K562 (cell line): ENCODE measurements at regions not wholly inside any gene's neighbourhood (a gene's known extent, or its start where the extent isn't known, plus 50 kb on each side); places are given as distances from the start of the nearest gene placed in this dataset.
"Not testable (repeated sequence)": the region's sequence is repeated elsewhere in the genome, so short reads cannot be mapped to it uniquely, and the experiment has no call there.

Source experiments
- FOSL1 ChIP-seq: fragments of 200-800 bp; sonication (Bioruptor generic); conservative IDR thresholded peaks from 2 replicates; pipeline ENCODE4 v1.6.1; 2016; ENCODE audit warnings: missing genetic modification characterization, missing compliant biosample characterization
- KLF16 ChIP-seq: IDR thresholded peaks from 2 replicates; pipeline ENCODE4 v1.6.1; 2016; ENCODE audit warnings: antibody characterized with exemption
- POLR2A ChIP-seq: fragments of 450-650 bp; conservative IDR thresholded peaks from 2 replicates; pipeline ENCODE4 v1.6.1; 2016
- RCOR1 ChIP-seq, 2 experiments: IDR thresholded peaks; 2 replicates each; pipeline ENCODE4 v1.6.1; 2012; ENCODE audit warnings: low read depth in 2 of 2, low read length in 2 of 2, borderline replicate concordance in 1 of 2, improper control_type of control experiment in 1 of 2
- TEAD4 ChIP-seq, 2 experiments: sonication (generic) in 1 of 2; formaldehyde crosslinking in 1 of 2; IDR thresholded peaks; 2 replicates each; pipeline versions ENCODE4 v1.6.1 to v1.8.0; 2012 to 2022; ENCODE audit warnings: borderline replicate concordance in 1 of 2, inconsistent platforms in 1 of 2, low read length in 1 of 2, mild to moderate bottlenecking in 1 of 2, missing genetic modification reagents in 1 of 2
- TF ChIP-seq, protein P1 (sequence below), 3 experiments: fragments of 200-800 bp in 1 of 3; fragments of 250-450 bp in 1 of 3; fragments of 450-650 bp in 1 of 3; sonication (Bioruptor Pico) in 1 of 3; sonication (Bioruptor generic) in 1 of 3; formaldehyde crosslinking in 1 of 3; IDR thresholded peaks; 2 replicates each; pipeline versions ENCODE4 v1.6.1 to v1.8.0; 2016 to 2022; ENCODE audit warnings: mild to moderate bottlenecking in 2 of 3, missing genetic modification characterization in 2 of 3, missing compliant biosample characterization in 1 of 3, moderate library complexity in 1 of 3
- TF ChIP-seq, protein P2 (sequence below): fragments of 450-650 bp; IDR thresholded peaks from 2 replicates; pipeline ENCODE4 v1.6.1; 2017; ENCODE audit warnings: antibody characterized with exemption, mild to moderate bottlenecking

DNA sequence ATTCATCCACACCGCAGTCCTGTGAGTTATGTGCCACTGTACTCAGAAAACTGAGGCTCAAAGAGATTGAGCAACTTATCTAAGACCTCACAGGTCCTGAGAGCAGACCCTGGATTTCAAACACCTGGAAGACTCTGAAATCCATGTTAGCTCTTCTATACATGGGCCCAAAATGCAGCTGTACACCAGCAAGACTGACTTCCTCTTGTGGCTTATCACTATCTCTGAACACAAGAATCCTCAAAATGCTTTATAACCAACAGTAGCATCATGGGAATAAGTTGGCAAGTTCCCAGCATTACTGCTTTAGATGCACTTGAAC, 188.6 kb downstream of the FOXD4L6 start (continued):
- TF ChIP-seq, protein P1, sequence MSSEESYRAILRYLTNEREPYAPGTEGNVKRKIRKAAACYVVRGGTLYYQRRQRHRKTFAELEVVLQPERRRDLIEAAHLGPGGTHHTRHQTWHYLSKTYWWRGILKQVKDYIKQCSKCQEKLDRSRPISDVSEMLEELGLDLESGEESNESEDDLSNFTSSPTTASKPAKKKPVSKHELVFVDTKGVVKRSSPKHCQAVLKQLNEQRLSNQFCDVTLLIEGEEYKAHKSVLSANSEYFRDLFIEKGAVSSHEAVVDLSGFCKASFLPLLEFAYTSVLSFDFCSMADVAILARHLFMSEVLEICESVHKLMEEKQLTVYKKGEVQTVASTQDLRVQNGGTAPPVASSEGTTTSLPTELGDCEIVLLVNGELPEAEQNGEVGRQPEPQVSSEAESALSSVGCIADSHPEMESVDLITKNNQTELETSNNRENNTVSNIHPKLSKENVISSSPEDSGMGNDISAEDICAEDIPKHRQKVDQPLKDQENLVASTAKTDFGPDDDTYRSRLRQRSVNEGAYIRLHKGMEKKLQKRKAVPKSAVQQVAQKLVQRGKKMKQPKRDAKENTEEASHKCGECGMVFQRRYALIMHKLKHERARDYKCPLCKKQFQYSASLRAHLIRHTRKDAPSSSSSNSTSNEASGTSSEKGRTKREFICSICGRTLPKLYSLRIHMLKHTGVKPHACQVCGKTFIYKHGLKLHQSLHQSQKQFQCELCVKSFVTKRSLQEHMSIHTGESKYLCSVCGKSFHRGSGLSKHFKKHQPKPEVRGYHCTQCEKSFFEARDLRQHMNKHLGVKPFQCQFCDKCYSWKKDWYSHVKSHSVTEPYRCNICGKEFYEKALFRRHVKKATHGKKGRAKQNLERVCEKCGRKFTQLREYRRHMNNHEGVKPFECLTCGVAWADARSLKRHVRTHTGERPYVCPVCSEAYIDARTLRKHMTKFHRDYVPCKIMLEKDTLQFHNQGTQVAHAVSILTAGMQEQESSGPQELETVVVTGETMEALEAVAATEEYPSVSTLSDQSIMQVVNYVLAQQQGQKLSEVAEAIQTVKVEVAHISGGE (CRISPR knock-in tag; IDR thresholded peaks at IDR 0.05), result peak in 1 of 3 experiments; percentile 1; a peak in 1 of 6 replicates
- TF ChIP-seq FOSL1 (peak; percentile 60; the same call in 1 of the 2 replicates), RCOR1 (IDR thresholded peaks at IDR 0.05; ENCODE audit: borderline replicate concordance in 1 of 2, low read depth in 2 of 2, low read length in 2 of 2) (peak in 1 of 2 experiments; percentile 24; a peak in 1 of 4 replicates), TEAD4 (IDR thresholded peaks at IDR 0.05; ENCODE audit: low read length) (peak; percentile 51; the same call in 1 of the 2 replicates), KLF16 (0 out of 2 replicates have a peak, but pooled peaks have one; percentile 6), POLR2A (0 out of 2 replicates have a peak, but pooled peaks have one; percentile 17)
- TF ChIP-seq TEAD4 (CRISPR knock-in tag; IDR thresholded peaks at IDR 0.05; ENCODE audit: borderline replicate concordance), result not testable (repeated sequence)
- TF ChIP-seq, protein P2, sequence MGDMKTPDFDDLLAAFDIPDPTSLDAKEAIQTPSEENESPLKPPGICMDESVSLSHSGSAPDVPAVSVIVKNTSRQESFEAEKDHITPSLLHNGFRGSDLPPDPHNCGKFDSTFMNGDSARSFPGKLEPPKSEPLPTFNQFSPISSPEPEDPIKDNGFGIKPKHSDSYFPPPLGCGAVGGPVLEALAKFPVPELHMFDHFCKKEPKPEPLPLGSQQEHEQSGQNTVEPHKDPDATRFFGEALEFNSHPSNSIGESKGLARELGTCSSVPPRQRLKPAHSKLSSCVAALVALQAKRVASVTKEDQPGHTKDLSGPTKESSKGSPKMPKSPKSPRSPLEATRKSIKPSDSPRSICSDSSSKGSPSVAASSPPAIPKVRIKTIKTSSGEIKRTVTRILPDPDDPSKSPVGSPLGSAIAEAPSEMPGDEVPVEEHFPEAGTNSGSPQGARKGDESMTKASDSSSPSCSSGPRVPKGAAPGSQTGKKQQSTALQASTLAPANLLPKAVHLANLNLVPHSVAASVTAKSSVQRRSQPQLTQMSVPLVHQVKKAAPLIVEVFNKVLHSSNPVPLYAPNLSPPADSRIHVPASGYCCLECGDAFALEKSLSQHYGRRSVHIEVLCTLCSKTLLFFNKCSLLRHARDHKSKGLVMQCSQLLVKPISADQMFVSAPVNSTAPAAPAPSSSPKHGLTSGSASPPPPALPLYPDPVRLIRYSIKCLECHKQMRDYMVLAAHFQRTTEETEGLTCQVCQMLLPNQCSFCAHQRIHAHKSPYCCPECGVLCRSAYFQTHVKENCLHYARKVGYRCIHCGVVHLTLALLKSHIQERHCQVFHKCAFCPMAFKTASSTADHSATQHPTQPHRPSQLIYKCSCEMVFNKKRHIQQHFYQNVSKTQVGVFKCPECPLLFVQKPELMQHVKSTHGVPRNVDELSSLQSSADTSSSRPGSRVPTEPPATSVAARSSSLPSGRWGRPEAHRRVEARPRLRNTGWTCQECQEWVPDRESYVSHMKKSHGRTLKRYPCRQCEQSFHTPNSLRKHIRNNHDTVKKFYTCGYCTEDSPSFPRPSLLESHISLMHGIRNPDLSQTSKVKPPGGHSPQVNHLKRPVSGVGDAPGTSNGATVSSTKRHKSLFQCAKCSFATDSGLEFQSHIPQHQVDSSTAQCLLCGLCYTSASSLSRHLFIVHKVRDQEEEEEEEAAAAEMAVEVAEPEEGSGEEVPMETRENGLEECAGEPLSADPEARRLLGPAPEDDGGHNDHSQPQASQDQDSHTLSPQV, result 0 out of 2 replicates have a peak, but pooled peaks have one; percentile 40
